Upper lobe of right lung (tissue), 1 donor: ENCODE measurements at regions not wholly inside any gene's neighbourhood (a gene's known extent, or its start where the extent isn't known, plus 50 kb on each side); places are given as distances from the start of the nearest gene placed in this dataset.
A peak's percentile ranks its signal among the peaks of the same experiment; 100 is the strongest.

Experiments
- ATAC-seq: fragments of 200-7000 bp; cut with Tn5 transposase; one replicate; pipeline ENCODE4 v1.9.1; 2020; ENCODE audit warnings: mild to moderate bottlenecking, moderate library complexity
- DNase-seq: peaks from one replicate; pipeline ENCODE4 v3.0.0-alpha.2; 2020
- H3K27ac ChIP-seq: fragments of 200-600 bp; one replicate; pipeline ENCODE4 v1.8.0; 2022
- H3K27me3 ChIP-seq: fragments of 200-600 bp; one replicate; pipeline ENCODE4 v1.8.0; 2022; ENCODE audit warnings: mild to moderate bottlenecking
- H3K36me3 ChIP-seq: fragments of 200-600 bp; one replicate; pipeline ENCODE4 v1.8.0; 2022
- H3K4me1 ChIP-seq: fragments of 200-600 bp; one replicate; pipeline ENCODE4 v1.8.0; 2022
- H3K4me3 ChIP-seq: fragments of 200-600 bp; one replicate; pipeline ENCODE4 v1.8.0; 2022; ENCODE audit warnings: mild to moderate bottlenecking
- H3K9me3 ChIP-seq: fragments of 200-600 bp; one replicate; pipeline ENCODE4 v1.8.0; 2022
- CTCF ChIP-seq: fragments of 200-600 bp; IDR thresholded peaks from one replicate; pipeline ENCODE4 v1.8.0; 2022; ENCODE audit warnings: antibody characterized with exemption
- intact Hi-C: fragments of 100-400 bp; cut with DNase I; formaldehyde crosslinking; loops from one replicate; pipeline ENCODE4 v1.11.0; 2022
- donor health status: DM: no; HTN: yes; CAD: no; lungs with severe emphysema.

- H3K4me1 ChIP-seq: no peaks in the 10 kb centered on the region
- no peaks in the 10 kb centered on the region for H3K36me3 ChIP-seq
- intact Hi-C loops: no loop called here
- H3K27ac ChIP-seq: no peak overlapping the region
- ATAC-seq (no peak), DNase-seq (no peak)
- no peaks in the 10 kb centered on the region for H3K9me3 ChIP-seq
- H3K4me3 ChIP-seq: no peak overlapping the region
- H3K27me3 ChIP-seq: no peaks in the 10 kb centered on the region
- TF ChIP-seq CTCF: no peak
Measured at GRCh38 chr3:34357461-34357860, 559.0 kb downstream of the PDCD6IP start.

- H3K4me1 ChIP-seq: no peaks in the 10 kb centered on the region
- H3K27ac ChIP-seq: no peak overlapping the region
- ATAC-seq (no peak), DNase-seq (no peak)
- no peak overlapping the region for H3K4me3 ChIP-seq
- intact Hi-C loops: no loop called here
- no peak for TF ChIP-seq CTCF
- no peaks in the 10 kb centered on the region for H3K27me3 ChIP-seq
- H3K9me3 ChIP-seq: no peaks in the 10 kb centered on the region
- H3K36me3 ChIP-seq: no peaks in the 10 kb centered on the region
Measured at GRCh38 chr3:34359064-34359463, 560.6 kb downstream of the PDCD6IP start.

- H3K4me1 ChIP-seq: no peaks in the 10 kb centered on the region
- H3K27ac ChIP-seq: no peak overlapping the region
- H3K27me3 ChIP-seq: no peaks in the 10 kb centered on the region
- intact Hi-C loops: no loop called here
- H3K36me3 ChIP-seq: no peaks in the 10 kb centered on the region
- H3K9me3 ChIP-seq: no peaks in the 10 kb centered on the region
- H3K4me3 ChIP-seq: no peak overlapping the region
- DNase-seq: no peak
- TF ChIP-seq CTCF: no peak
- peak; percentile 55 for ATAC-seq
Measured at GRCh38 chr3:34360713-34361112, 562.3 kb downstream of the PDCD6IP start.

- no peak for TF ChIP-seq CTCF
- intact Hi-C loops: no loop called here
- ATAC-seq (peak; percentile 85), DNase-seq (no peak)
- H3K27me3 ChIP-seq: no peaks in the 10 kb centered on the region
- no peak overlapping the region for H3K4me3 ChIP-seq
- no peaks in the 10 kb centered on the region for H3K36me3 ChIP-seq
- H3K4me1 ChIP-seq: no peaks in the 10 kb centered on the region
- no peak overlapping the region for H3K27ac ChIP-seq
- H3K9me3 ChIP-seq: no peaks in the 10 kb centered on the region
Measured at GRCh38 chr3:34361921-34362320, 563.5 kb downstream of the PDCD6IP start.

- ATAC-seq: no peak
- Histone ChIP-seq H3K4me1 (no peaks in the 10 kb centered on the region), H3K9me3 (no peaks in the 10 kb centered on the region), H3K27ac (no peak overlapping the region), H3K27me3 (no peaks in the 10 kb centered on the region), H3K4me3 (no peak overlapping the region), H3K36me3 (no peaks in the 10 kb centered on the region)
- no peak for TF ChIP-seq CTCF
- no peak for DNase-seq
- intact Hi-C loops: no loop called here
Measured at GRCh38 chr3:34362910-34363309, 564.5 kb downstream of the PDCD6IP start.

GRCh38 chr3:34363881-34364280 lies 565.5 kb downstream of the PDCD6IP start:
- H3K36me3 ChIP-seq: no peaks in the 10 kb centered on the region
- ATAC-seq: no peak
- intact Hi-C loops: no loop called here
- no peaks in the 10 kb centered on the region for H3K9me3 ChIP-seq
- TF ChIP-seq CTCF: no peak
- H3K27me3 ChIP-seq: no peaks in the 10 kb centered on the region
- no peak for DNase-seq
- H3K4me1 ChIP-seq: no peaks in the 10 kb centered on the region
- H3K4me3 ChIP-seq: no peak overlapping the region
- no peak overlapping the region for H3K27ac ChIP-seq
